DMS53 treated with DMSO at 0.1 percent for 48 hours (cell line): ENCODE measurements at regions not wholly inside any gene's neighbourhood (a gene's known extent, or its start where the extent isn't known, plus 50 kb on each side); places are given as distances from the start of the nearest gene placed in this dataset.
"Not testable (repeated sequence)": the region's sequence is repeated elsewhere in the genome, so short reads cannot be mapped to it uniquely, and the experiment has no call there.

Experiments
- DNase-seq: peaks from one replicate; lab custom pipeline; 2025; ENCODE audit not compliant: unreplicated experiment; lab: John Stamatoyannopoulos, UW

- no peak for DNase-seq
Measured at GRCh38 chr18:60883587-60883986, 449.6 kb upstream of the CDH20 start.

GRCh38 chr18:60888071-60888624 is 445.1 kb upstream of the CDH20 start:
- no peak for DNase-seq

GRCh38 chr18:60889442-60889841 is 443.8 kb upstream of the CDH20 start:
- no peak for DNase-seq

- no peak for DNase-seq
Measured at GRCh38 chr18:60891936-60892335, 441.3 kb upstream of the CDH20 start.

GRCh38 chr18:60892441-60892840 is 440.8 kb upstream of the CDH20 start:
- no peak for DNase-seq

GRCh38 chr18:60892855-60893254 is 440.4 kb upstream of the CDH20 start:
- DNase-seq, result peak; percentile 13

- DNase-seq, result no peak
Measured at GRCh38 chr18:60893355-60894097, 439.7 kb upstream of the CDH20 start.

- no peak for DNase-seq
Measured at GRCh38 chr18:60894254-60894945, 438.8 kb upstream of the CDH20 start.

GRCh38 chr18:60895181-60895580 is 438.0 kb upstream of the CDH20 start:
- DNase-seq, result no peak

- DNase-seq, result no peak
Measured at GRCh38 chr18:60898111-60898510, 435.1 kb upstream of the CDH20 start.

GRCh38 chr18:60905699-60906098 is 427.5 kb upstream of the CDH20 start:
- DNase-seq, result no peak

GRCh38 chr18:60910534-60910933 is 422.7 kb upstream of the CDH20 start:
- DNase-seq, result no peak

- DNase-seq, result no peak
Measured at GRCh38 chr18:60911504-60911903, 421.7 kb upstream of the CDH20 start.

- no peak for DNase-seq
Measured at GRCh38 chr18:60915160-60915559, 418.1 kb upstream of the CDH20 start.

- DNase-seq, result not testable (repeated sequence)
Measured at GRCh38 chr18:60918862-60919261, 414.4 kb upstream of the CDH20 start.

- DNase-seq, result no peak
Measured at GRCh38 chr18:60925892-60926291, 407.3 kb upstream of the CDH20 start.

- no peak for DNase-seq
Measured at GRCh38 chr18:60929966-60930365, 403.3 kb upstream of the CDH20 start.

- no peak for DNase-seq
Measured at GRCh38 chr18:60935041-60935910, 398.0 kb upstream of the CDH20 start.

- DNase-seq, result no peak
Measured at GRCh38 chr18:60936101-60936500, 397.1 kb upstream of the CDH20 start.

GRCh38 chr18:60943297-60943696 is 389.9 kb upstream of the CDH20 start:
- no peak for DNase-seq

- DNase-seq, result no peak
Measured at GRCh38 chr18:60950634-60951033, 382.6 kb upstream of the CDH20 start.
